CD8-positive, alpha-beta memory T cell (primary cell): ENCODE measurements at regions not wholly inside any gene's neighbourhood (a gene's known extent, or its start where the extent isn't known, plus 50 kb on each side); places are given as distances from the start of the nearest gene placed in this dataset.

Experiments
- CTCF ChIA-PET: fragments of 350-600 bp; sonication (Branson Sonifier 250); formaldehyde crosslinking; loops from one replicate; lab custom pipeline; 2021; ENCODE audit warnings: antibody characterized with exemption; lab: Charles Lee
- POLR2A ChIA-PET: fragments of 350-600 bp; sonication (Branson Sonifier 250); formaldehyde crosslinking; loops from one replicate; lab custom pipeline; 2021; ENCODE audit warnings: antibody characterized with exemption; lab: Charles Lee
- DNase-seq, 5 donors: peaks; one replicate each; pipeline versions ENCODE4 v3.0.0 to v3.0.0-alpha.2; 2020 to 2022; ENCODE audit warnings: mixed read lengths in 1 of 5
- H3K27ac ChIP-seq: one replicate; pipeline ENCODE4 v1.7.0; 2013; ENCODE audit warnings: low read depth, mild to moderate bottlenecking, low read length, moderate library complexity
- H3K27me3 ChIP-seq: 2 replicates; pipeline ENCODE4 v1.7.0; 2013; ENCODE audit warnings: low read length, mild to moderate bottlenecking; ENCODE audit not compliant: insufficient read depth, poor library complexity, severe bottlenecking
- H3K36me3 ChIP-seq: 2 replicates; pipeline ENCODE4 v1.7.0; 2013; ENCODE audit warnings: mild to moderate bottlenecking, low read length, moderate library complexity; ENCODE audit not compliant: insufficient read depth
- H3K4me1 ChIP-seq: 2 replicates; pipeline ENCODE4 v1.7.0; 2013; ENCODE audit warnings: mild to moderate bottlenecking, low read length, moderate library complexity; ENCODE audit not compliant: insufficient read depth
- H3K4me3 ChIP-seq: 2 replicates; pipeline ENCODE4 v1.7.0; 2013; ENCODE audit warnings: mild to moderate bottlenecking, low read length
- H3K9me3 ChIP-seq: 2 replicates; pipeline ENCODE4 v1.7.0; 2013; ENCODE audit warnings: mild to moderate bottlenecking, low read length
- H3K27ac Mint-ChIP-seq, 8 donors: one replicate each; pipeline ENCODE4 v1.8.0; 2020 to 2021; ENCODE audit warnings: mixed read lengths in 8 of 8, mild to moderate bottlenecking in 6 of 8, inconsistent platforms in 3 of 8, moderate library complexity in 3 of 8
- H3K27me3 Mint-ChIP-seq, 2 donors: one replicate each; pipeline ENCODE4 v1.8.0; 2020 to 2021; ENCODE audit warnings: mixed read lengths in 2 of 2, mild to moderate bottlenecking in 1 of 2, moderate library complexity in 1 of 2
- H3K36me3 Mint-ChIP-seq, 3 donors: one replicate each; pipeline ENCODE4 v1.8.0; 2020 to 2021; ENCODE audit warnings: mixed read lengths in 3 of 3, inconsistent platforms in 1 of 3, mild to moderate bottlenecking in 1 of 3
- H3K4me1 Mint-ChIP-seq, 3 donors: one replicate each; pipeline ENCODE4 v1.8.0; 2020 to 2021; ENCODE audit warnings: mixed read lengths in 3 of 3, inconsistent platforms in 1 of 3, mild to moderate bottlenecking in 1 of 3
- H3K4me3 Mint-ChIP-seq, 7 donors: one replicate each; pipeline ENCODE4 v1.8.0; 2020 to 2021; ENCODE audit warnings: mixed read lengths in 7 of 7, mild to moderate bottlenecking in 6 of 7, moderate library complexity in 4 of 7, inconsistent platforms in 2 of 7
- H3K9me3 Mint-ChIP-seq, 5 donors: one replicate each; pipeline ENCODE4 v1.8.0; 2020 to 2022; ENCODE audit warnings: mixed read lengths in 5 of 5, mild to moderate bottlenecking in 3 of 5, moderate library complexity in 2 of 5, inconsistent platforms in 1 of 5

- Mint-ChIP-seq H3K27me3 (peaks cover 21 to 25% of the 10 kb centered on the region in 2 donors), H3K36me3 (no peaks in the 10 kb centered on the region), H3K4me1 (no peaks in the 10 kb centered on the region), H3K4me3 (no peak overlapping the region), H3K27ac (peak overlapping the region in 1 of 8 donors; percentile 81), H3K9me3 (peaks cover 0 to 2% (median 0%) of the 10 kb centered on the region in 5 donors)
- H3K27ac ChIP-seq: no peak overlapping the region
- H3K4me3 ChIP-seq: no peak overlapping the region
- H3K4me1 ChIP-seq: no peaks in the 10 kb centered on the region
- H3K36me3 ChIP-seq: no peaks in the 10 kb centered on the region
- no peak for DNase-seq
- H3K27me3 ChIP-seq: no peaks in the 10 kb centered on the region
- POLR2A ChIA-PET: no interaction called here
- no peaks in the 10 kb centered on the region for H3K9me3 ChIP-seq
- CTCF ChIA-PET: no interaction called here
Observed at GRCh38 chr2:237201461-237202287, 116.0 kb downstream of the COPS8 start.

GRCh38 chr2:237202288-237203030, 116.8 kb downstream of the COPS8 start:
- H3K27me3 ChIP-seq: no peaks in the 10 kb centered on the region
- no peak overlapping the region for H3K4me3 Mint-ChIP-seq
- CTCF ChIA-PET: no interaction called here

GRCh38 chr2:237205043-237205541, 119.4 kb downstream of the COPS8 start:
- no peaks in the 10 kb centered on the region for H3K9me3 ChIP-seq
- DNase-seq: no peak
- POLR2A ChIA-PET: no interaction called here
- H3K4me1 ChIP-seq: no peaks in the 10 kb centered on the region
- H3K27me3 ChIP-seq: no peaks in the 10 kb centered on the region
- no peaks in the 10 kb centered on the region for H3K36me3 ChIP-seq
- H3K27ac Mint-ChIP-seq: no peak overlapping the region
- H3K9me3 Mint-ChIP-seq: no peaks in the 10 kb centered on the region
- no peak overlapping the region for H3K27ac ChIP-seq
- H3K4me3 Mint-ChIP-seq: no peak overlapping the region
- CTCF ChIA-PET: no interaction called here
- H3K27me3 Mint-ChIP-seq: peaks cover 31 to 39% of the 10 kb centered on the region in 2 donors
- H3K4me1 Mint-ChIP-seq: no peaks in the 10 kb centered on the region
- no peak overlapping the region for H3K4me3 ChIP-seq
- no peaks in the 10 kb centered on the region for H3K36me3 Mint-ChIP-seq

More at GRCh38 chr2:237202288-237203030, 116.8 kb downstream of the COPS8 start:
- Histone ChIP-seq H3K36me3 (no peaks in the 10 kb centered on the region), H3K4me1 (no peaks in the 10 kb centered on the region), H3K27ac (no peak overlapping the region), H3K9me3 (no peaks in the 10 kb centered on the region), H3K4me3 (no peak overlapping the region)
- DNase-seq: no peak
- H3K27ac Mint-ChIP-seq: no peak overlapping the region
- H3K36me3 Mint-ChIP-seq: no peaks in the 10 kb centered on the region
- no peaks in the 10 kb centered on the region for H3K4me1 Mint-ChIP-seq
- POLR2A ChIA-PET: no interaction called here
- H3K27me3 Mint-ChIP-seq: peaks cover 25 to 26% of the 10 kb centered on the region in 2 donors
- peaks cover 0 to 2% (median 0%) of the 10 kb centered on the region in 5 donors for H3K9me3 Mint-ChIP-seq

GRCh38 chr2:237205561-237205971, 119.9 kb downstream of the COPS8 start:
- no peaks in the 10 kb centered on the region for H3K9me3 Mint-ChIP-seq
- no peak for DNase-seq
- H3K27me3 Mint-ChIP-seq: peaks cover 31 to 40% of the 10 kb centered on the region in 2 donors
- H3K4me1 ChIP-seq: no peaks in the 10 kb centered on the region
- H3K9me3 ChIP-seq: no peaks in the 10 kb centered on the region
- H3K36me3 Mint-ChIP-seq: no peaks in the 10 kb centered on the region
- no peaks in the 10 kb centered on the region for H3K27me3 ChIP-seq
- no peak overlapping the region for H3K4me3 Mint-ChIP-seq
- ChIA-PET POLR2A (no interaction called here), CTCF (no interaction called here)
- H3K27ac ChIP-seq: no peak overlapping the region
- H3K27ac Mint-ChIP-seq: no peak overlapping the region
- no peaks in the 10 kb centered on the region for H3K4me1 Mint-ChIP-seq
- no peaks in the 10 kb centered on the region for H3K36me3 ChIP-seq
- H3K4me3 ChIP-seq: no peak overlapping the region

GRCh38 chr2:237207646-237208045, 122.0 kb downstream of the COPS8 start:
- Histone ChIP-seq H3K9me3 (no peaks in the 10 kb centered on the region), H3K36me3 (no peaks in the 10 kb centered on the region), H3K27me3 (no peaks in the 10 kb centered on the region), H3K27ac (no peak overlapping the region), H3K4me1 (no peaks in the 10 kb centered on the region), H3K4me3 (no peak overlapping the region)
- Mint-ChIP-seq H3K27ac (no peak overlapping the region), H3K9me3 (no peaks in the 10 kb centered on the region), H3K27me3 (peaks cover 26 to 40% of the 10 kb centered on the region in 2 donors), H3K36me3 (no peaks in the 10 kb centered on the region), H3K4me1 (no peaks in the 10 kb centered on the region), H3K4me3 (no peak overlapping the region)
- DNase-seq: no peak
- ChIA-PET POLR2A (no interaction called here), CTCF (no interaction called here)

- Histone ChIP-seq H3K27ac (no peak overlapping the region), H3K4me3 (no peak overlapping the region), H3K27me3 (no peaks in the 10 kb centered on the region), H3K4me1 (no peaks in the 10 kb centered on the region), H3K9me3 (no peaks in the 10 kb centered on the region), H3K36me3 (no peaks in the 10 kb centered on the region)
- no peak overlapping the region for H3K4me3 Mint-ChIP-seq
- no peaks in the 10 kb centered on the region for H3K4me1 Mint-ChIP-seq
- CTCF ChIA-PET: no interaction called here
- H3K27ac Mint-ChIP-seq: no peak overlapping the region
- no peaks in the 10 kb centered on the region for H3K36me3 Mint-ChIP-seq
- H3K27me3 Mint-ChIP-seq: peaks cover 24 to 40% of the 10 kb centered on the region in 2 donors
- POLR2A ChIA-PET: no interaction called here
- no peaks in the 10 kb centered on the region for H3K9me3 Mint-ChIP-seq
- no peak for DNase-seq
Observed at GRCh38 chr2:237208373-237209260, 122.9 kb downstream of the COPS8 start.

GRCh38 chr2:237209885-237210284, 124.2 kb downstream of the COPS8 start:
- Histone ChIP-seq H3K27ac (no peak overlapping the region), H3K4me3 (no peak overlapping the region), H3K9me3 (no peaks in the 10 kb centered on the region), H3K4me1 (no peaks in the 10 kb centered on the region), H3K36me3 (no peaks in the 10 kb centered on the region), H3K27me3 (no peaks in the 10 kb centered on the region)
- Mint-ChIP-seq H3K27me3 (peaks cover 19 to 33% of the 10 kb centered on the region in 2 donors), H3K4me3 (no peak overlapping the region), H3K36me3 (no peaks in the 10 kb centered on the region), H3K27ac (no peak overlapping the region), H3K4me1 (no peaks in the 10 kb centered on the region), H3K9me3 (no peaks in the 10 kb centered on the region)
- ChIA-PET CTCF (no interaction called here), POLR2A (no interaction called here)
- DNase-seq: no peak
